NCI-H1417 (cell line): ENCODE measurements at regions not wholly inside any gene's neighbourhood (a gene's known extent, or its start where the extent isn't known, plus 50 kb on each side); places are given as distances from the start of the nearest gene placed in this dataset.
"Not testable (repeated sequence)": the region's sequence is repeated elsewhere in the genome, so short reads cannot be mapped to it uniquely, and the experiment has no call there.

Experiments used
- DNase-seq, 3 experiments: peaks; one replicate each; lab custom pipeline; 2025; lab: John Stamatoyannopoulos, UW

GRCh38 chr9:134561427-134562145, 80.0 kb upstream of the COL5A1 start:
- no peak for DNase-seq

- no peak for DNase-seq
These were observed 79.3 kb upstream of the COL5A1 start for GRCh38 chr9:134562146-134562849.

- no peak for DNase-seq
These were observed 78.2 kb upstream of the COL5A1 start for GRCh38 chr9:134563397-134563796.

- DNase-seq = no peak
These were observed 77.0 kb upstream of the COL5A1 start for GRCh38 chr9:134564431-134565170.

GRCh38 chr9:134565316-134565915, 76.2 kb upstream of the COL5A1 start:
- no peak for DNase-seq

- DNase-seq = no peak
These were observed 75.3 kb upstream of the COL5A1 start for GRCh38 chr9:134566196-134566847.

GRCh38 chr9:134566936-134567335, 74.7 kb upstream of the COL5A1 start:
- DNase-seq = no peak

GRCh38 chr9:134568116-134568515, 73.5 kb upstream of the COL5A1 start:
- no peak for DNase-seq

GRCh38 chr9:134568811-134569210, 72.8 kb upstream of the COL5A1 start:
- DNase-seq = no peak

- DNase-seq = no peak
These were observed 72.0 kb upstream of the COL5A1 start for GRCh38 chr9:134569626-134570025.

GRCh38 chr9:134570151-134570621, 71.4 kb upstream of the COL5A1 start:
- DNase-seq = no peak

GRCh38 chr9:134570711-134571325, 70.8 kb upstream of the COL5A1 start:
- peak in 1 of 3 experiments; percentile 15 for DNase-seq

GRCh38 chr9:134571326-134571931, 70.2 kb upstream of the COL5A1 start:
- DNase-seq = no peak

- DNase-seq = no peak
These were observed 69.4 kb upstream of the COL5A1 start for GRCh38 chr9:134571946-134572917.

GRCh38 chr9:134574686-134575085, 66.9 kb upstream of the COL5A1 start:
- DNase-seq = not testable (repeated sequence)

GRCh38 chr9:134575103-134575900, 66.3 kb upstream of the COL5A1 start:
- no peak for DNase-seq

GRCh38 chr9:134575901-134576176, 65.8 kb upstream of the COL5A1 start:
- DNase-seq = no peak

- no peak for DNase-seq
These were observed 56.5 kb upstream of the COL5A1 start for GRCh38 chr9:134585021-134585561.
